Astrocyte (in vitro differentiated cells and primary cell): ENCODE measurements at regions not wholly inside any gene's neighbourhood (a gene's known extent, or its start where the extent isn't known, plus 50 kb on each side); places are given as distances from the start of the nearest gene placed in this dataset.

ENCODE experiments used
- DNase-seq: peaks from one replicate; pipeline ENCODE4 v3.0.0-alpha.2; 2010; ENCODE audit warnings: low read depth
- FAIRE-seq: peaks from 2 replicates; lab custom pipeline; 2011; peaks lifted over from hg19 to GRCh38; lab: Jason Lieb, UNC
- H2AFZ ChIP-seq: 2 replicates; pipeline ENCODE4 v1.6.0; 2012; ENCODE audit warnings: low read depth, low read length, inconsistent platforms
- H3K27ac ChIP-seq: 2 replicates; pipeline ENCODE4 v1.5.1; 2011; ENCODE audit warnings: low read depth, low read length, inconsistent platforms
- H3K27me3 ChIP-seq: 2 replicates; pipeline ENCODE4 v1.6.0; 2011; ENCODE audit warnings: low read length, inconsistent platforms; ENCODE audit not compliant: insufficient read depth
- H3K36me3 ChIP-seq: 2 replicates; pipeline ENCODE4 v1.5.1; 2011; ENCODE audit warnings: low read length, inconsistent platforms; ENCODE audit not compliant: insufficient read depth
- H3K4me1 ChIP-seq: 2 replicates; pipeline ENCODE4 v1.5.1; 2011; ENCODE audit warnings: low read length, inconsistent platforms; ENCODE audit not compliant: insufficient read depth
- H3K4me2 ChIP-seq: 2 replicates; pipeline ENCODE4 v1.6.0; 2012; ENCODE audit warnings: low read length, inconsistent platforms
- H3K4me3 ChIP-seq: 2 replicates; pipeline ENCODE4 v1.5.1; 2011; ENCODE audit warnings: low read depth, mild to moderate bottlenecking, low read length, inconsistent platforms; ENCODE audit not compliant: insufficient read depth
- H3K79me2 ChIP-seq: 2 replicates; pipeline ENCODE4 v1.6.0; 2012; ENCODE audit warnings: mild to moderate bottlenecking, low read length, inconsistent platforms; ENCODE audit not compliant: insufficient read depth
- H3K9ac ChIP-seq: 2 replicates; pipeline ENCODE4 v1.6.0; 2012; ENCODE audit warnings: mild to moderate bottlenecking, low read length, inconsistent platforms
- H3K9me3 ChIP-seq: 2 replicates; pipeline ENCODE4 v1.5.1; 2012; ENCODE audit warnings: low read depth, mild to moderate bottlenecking, low read length, inconsistent platforms; ENCODE audit not compliant: insufficient read depth
- H4K20me1 ChIP-seq: 2 replicates; pipeline ENCODE4 v1.6.0; 2012; ENCODE audit warnings: low read length, inconsistent platforms; ENCODE audit not compliant: insufficient read depth
- H3K27ac Mint-ChIP-seq: one replicate; pipeline ENCODE4 v1.8.0; 2021; ENCODE audit warnings: mild to moderate bottlenecking, mixed read lengths; ENCODE audit not compliant: unreplicated experiment
- H3K27me3 Mint-ChIP-seq: one replicate; pipeline ENCODE4 v1.8.0; 2021; ENCODE audit warnings: low read depth, mixed read lengths; ENCODE audit not compliant: unreplicated experiment
- H3K36me3 Mint-ChIP-seq: one replicate; pipeline ENCODE4 v1.8.0; 2021; ENCODE audit warnings: low read depth, mixed read lengths; ENCODE audit not compliant: unreplicated experiment
- H3K4me1 Mint-ChIP-seq: one replicate; pipeline ENCODE4 v1.8.0; 2021; ENCODE audit warnings: low read depth, mixed read lengths; ENCODE audit not compliant: unreplicated experiment
- H3K4me3 Mint-ChIP-seq: one replicate; pipeline ENCODE4 v1.8.0; 2021; ENCODE audit warnings: mild to moderate bottlenecking, moderate library complexity, mixed read lengths; ENCODE audit not compliant: unreplicated experiment
- H3K9me3 Mint-ChIP-seq: one replicate; pipeline ENCODE4 v1.8.0; 2021; ENCODE audit warnings: mild to moderate bottlenecking, mixed read lengths; ENCODE audit not compliant: unreplicated experiment
- CTCF ChIP-seq: IDR thresholded peaks from 2 replicates; pipeline ENCODE4 v1.5.1; 2011; ENCODE audit warnings: low read depth, mild to moderate bottlenecking, inconsistent platforms, low read length, moderate library complexity; ENCODE audit not compliant: insufficient read depth
- EZH2 ChIP-seq: IDR thresholded peaks from 2 replicates; pipeline ENCODE4 v1.6.1; 2012; ENCODE audit warnings: mild to moderate bottlenecking, low read length, inconsistent platforms; ENCODE audit not compliant: insufficient read depth

DNA sequence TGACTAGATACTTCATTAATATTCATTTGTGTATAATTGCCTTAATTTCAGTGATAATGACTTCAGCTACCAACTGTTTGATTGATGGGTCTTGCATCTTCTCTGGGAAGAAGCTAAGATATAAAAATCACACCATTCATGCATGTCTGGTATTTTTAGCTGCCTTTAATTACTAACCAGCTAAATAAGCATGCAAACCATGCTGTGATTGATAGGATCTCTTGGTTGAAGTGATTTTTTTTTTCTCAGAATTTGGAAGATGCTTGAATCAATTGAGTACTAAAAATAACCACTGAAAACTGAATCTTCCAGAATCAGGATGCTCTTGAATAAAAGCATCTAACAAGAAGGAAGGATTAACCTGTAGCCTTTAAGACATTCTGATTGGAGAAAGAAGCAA, 668.8 kb downstream of the TDRD15 start:
- H3K9me3 Mint-ChIP-seq, result no peaks in the 10 kb centered on the region
- TF ChIP-seq CTCF (no peak), EZH2 (no peak)
- no peak overlapping the region for H3K9ac ChIP-seq
- FAIRE-seq (no peak), DNase-seq (no peak)
- no peaks in the 10 kb centered on the region for H3K27me3 ChIP-seq
- no peaks in the 10 kb centered on the region for H3K4me1 Mint-ChIP-seq
- H3K79me2 ChIP-seq, result no peaks in the 10 kb centered on the region
- H3K27ac Mint-ChIP-seq, result no peak overlapping the region
- no peaks in the 10 kb centered on the region for H3K4me1 ChIP-seq
- no peak overlapping the region for H3K27ac ChIP-seq
- no peak overlapping the region for H2AFZ ChIP-seq
- no peaks in the 10 kb centered on the region for H3K9me3 ChIP-seq
- H3K4me3 ChIP-seq, result no peak overlapping the region
- no peak overlapping the region for H3K4me3 Mint-ChIP-seq
- H3K4me2 ChIP-seq, result no peak overlapping the region
- H3K27me3 Mint-ChIP-seq, result peaks cover 6% of the 10 kb centered on the region
- no peaks in the 10 kb centered on the region for H3K36me3 ChIP-seq
- no peaks in the 10 kb centered on the region for H4K20me1 ChIP-seq
- no peaks in the 10 kb centered on the region for H3K36me3 Mint-ChIP-seq

DNA sequence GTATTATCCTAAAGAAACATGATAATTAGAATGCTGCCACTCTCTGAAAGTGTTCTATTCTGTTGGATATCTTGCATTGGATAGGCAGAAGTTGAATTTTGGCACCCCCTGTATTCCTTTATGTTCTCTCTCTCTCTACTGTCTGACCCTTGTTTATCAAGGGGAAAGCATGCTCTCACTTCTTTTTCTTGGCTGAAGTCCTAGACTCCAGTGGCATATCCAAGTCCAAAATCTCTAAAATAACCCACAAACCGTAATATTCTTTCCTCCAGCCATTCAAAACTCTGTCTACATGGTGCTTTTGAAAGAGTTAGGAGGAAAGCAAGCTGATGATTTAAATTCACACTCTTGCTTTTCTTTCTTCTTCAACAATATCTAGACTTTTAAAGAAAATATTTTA, 669.7 kb downstream of the TDRD15 start:
- no peak overlapping the region for H3K9ac ChIP-seq
- H4K20me1 ChIP-seq, result no peaks in the 10 kb centered on the region
- no peaks in the 10 kb centered on the region for H3K79me2 ChIP-seq
- H2AFZ ChIP-seq, result no peak overlapping the region
- no peaks in the 10 kb centered on the region for H3K4me1 ChIP-seq
- Mint-ChIP-seq H3K36me3 (no peaks in the 10 kb centered on the region), H3K4me3 (no peak overlapping the region), H3K27ac (no peak overlapping the region), H3K9me3 (no peaks in the 10 kb centered on the region), H3K4me1 (no peaks in the 10 kb centered on the region), H3K27me3 (peaks cover 6% of the 10 kb centered on the region)
- no peaks in the 10 kb centered on the region for H3K27me3 ChIP-seq
- TF ChIP-seq CTCF (no peak), EZH2 (no peak)
- no peak overlapping the region for H3K4me2 ChIP-seq
- no peak overlapping the region for H3K27ac ChIP-seq
- FAIRE-seq (no peak), DNase-seq (no peak)
- no peaks in the 10 kb centered on the region for H3K9me3 ChIP-seq
- H3K4me3 ChIP-seq, result no peak overlapping the region
- H3K36me3 ChIP-seq, result no peaks in the 10 kb centered on the region

- Histone ChIP-seq H2AFZ (no peak overlapping the region), H3K9me3 (no peaks in the 10 kb centered on the region), H3K79me2 (no peaks in the 10 kb centered on the region), H3K4me2 (no peak overlapping the region), H3K27me3 (no peaks in the 10 kb centered on the region), H3K4me1 (no peaks in the 10 kb centered on the region), H4K20me1 (no peaks in the 10 kb centered on the region), H3K9ac (no peak overlapping the region), H3K27ac (no peak overlapping the region), H3K4me3 (no peak overlapping the region), H3K36me3 (no peaks in the 10 kb centered on the region)
- H3K4me1 Mint-ChIP-seq, result no peaks in the 10 kb centered on the region
- TF ChIP-seq CTCF, result no peak
- TF ChIP-seq EZH2, result no peak
- H3K4me3 Mint-ChIP-seq, result no peak overlapping the region
- H3K36me3 Mint-ChIP-seq, result no peaks in the 10 kb centered on the region
- no peak overlapping the region for H3K27ac Mint-ChIP-seq
- H3K27me3 Mint-ChIP-seq, result peaks cover 6% of the 10 kb centered on the region
- no peaks in the 10 kb centered on the region for H3K9me3 Mint-ChIP-seq
- FAIRE-seq, result no peak
- DNase-seq, result no peak
Observed at GRCh38 chr2:21794611-21795010, 670.8 kb downstream of the TDRD15 start.
